ENCODE measurements at regions not wholly inside any gene's neighbourhood (a gene's known extent, or its start where the extent isn't known, plus 50 kb on each side); places are given as distances from the start of the nearest gene placed in this dataset.

- no peak for DNase-seq (ENCODE audit: low spot score in 2 of 2)
These were observed 368.9 kb downstream of the UTRN start for GRCh38 chr6:144653885-144654505.

GRCh38 chr6:144654506-144654905 lies 369.4 kb downstream of the UTRN start:
- Histone ChIP-seq H3K27me3 (no peaks in the 10 kb centered on the region), H3K27ac (no peak overlapping the region), H3K4me1 (peaks cover 0 to 6% of the 10 kb centered on the region in 2 donors), H3K9me3 (no peaks in the 10 kb centered on the region), H3K36me3 (no peaks in the 10 kb centered on the region), H3K4me3 (no peak overlapping the region)
- no peak for TF ChIP-seq CTCF (IDR thresholded peaks at IDR 0.05)
- no peak for DNase-seq (ENCODE audit: low spot score in 2 of 2)
- intact Hi-C loops (cut with DNase I): no loop called here

More at GRCh38 chr6:144653885-144654505, 368.9 kb downstream of the UTRN start:
- H3K4me3 ChIP-seq: no peak overlapping the region
- H3K27me3 ChIP-seq: no peaks in the 10 kb centered on the region
- no peaks in the 10 kb centered on the region for H3K9me3 ChIP-seq
- intact Hi-C loops (cut with DNase I): no loop called here
- TF ChIP-seq CTCF (IDR thresholded peaks at IDR 0.05): no peak
- peaks cover 0 to 1% of the 10 kb centered on the region in 2 donors for H3K4me1 ChIP-seq
- H3K27ac ChIP-seq: no peak overlapping the region
- no peaks in the 10 kb centered on the region for H3K36me3 ChIP-seq

GRCh38 chr6:144655376-144655775 lies 370.2 kb downstream of the UTRN start:
- H3K4me1 ChIP-seq: peaks cover 0 to 10% of the 10 kb centered on the region in 2 donors
- intact Hi-C loops (cut with DNase I): no loop called here

GRCh38 chr6:144657691-144658090 lies 372.6 kb downstream of the UTRN start:
- intact Hi-C loops (cut with DNase I): no loop called here
- peaks cover 0 to 13% of the 10 kb centered on the region in 2 donors for H3K4me1 ChIP-seq
- no peak overlapping the region for H3K4me3 ChIP-seq
- TF ChIP-seq CTCF (IDR thresholded peaks at IDR 0.05): no peak
- no peaks in the 10 kb centered on the region for H3K27me3 ChIP-seq
- DNase-seq (ENCODE audit: low spot score in 2 of 2): no peak
- no peak overlapping the region for H3K27ac ChIP-seq
- no peaks in the 10 kb centered on the region for H3K9me3 ChIP-seq
- no peaks in the 10 kb centered on the region for H3K36me3 ChIP-seq

More at GRCh38 chr6:144655376-144655775, 370.2 kb downstream of the UTRN start:
- no peak overlapping the region for H3K4me3 ChIP-seq
- H3K9me3 ChIP-seq: no peaks in the 10 kb centered on the region
- no peak for TF ChIP-seq CTCF (IDR thresholded peaks at IDR 0.05)
- no peaks in the 10 kb centered on the region for H3K36me3 ChIP-seq
- no peak for DNase-seq (ENCODE audit: low spot score in 2 of 2)
- H3K27me3 ChIP-seq: no peaks in the 10 kb centered on the region
- no peak overlapping the region for H3K27ac ChIP-seq

- H3K4me3 ChIP-seq: no peak overlapping the region
- no peak for DNase-seq (ENCODE audit: low spot score in 2 of 2)
- no peak overlapping the region for H3K27ac ChIP-seq
- intact Hi-C loops (cut with DNase I): no loop called here
- H3K27me3 ChIP-seq: no peaks in the 10 kb centered on the region
- H3K4me1 ChIP-seq: peaks cover 0 to 13% of the 10 kb centered on the region in 2 donors
- no peak for TF ChIP-seq CTCF (IDR thresholded peaks at IDR 0.05)
- H3K36me3 ChIP-seq: no peaks in the 10 kb centered on the region
- H3K9me3 ChIP-seq: no peaks in the 10 kb centered on the region
These were observed 374.4 kb downstream of the UTRN start for GRCh38 chr6:144659202-144660182.

All from ascending aorta (tissue), 2 donors.